GM21360 (cell line): ENCODE measurements at regions not wholly inside any gene's neighbourhood (a gene's known extent, or its start where the extent isn't known, plus 50 kb on each side); places are given as distances from the start of the nearest gene placed in this dataset.

Source experiments
- ATAC-seq: cut with Tn5 transposase; IDR thresholded peaks from one replicate; pipeline ENCODE4 v1.9.1; 2021; ENCODE audit warnings: mild to moderate bottlenecking, moderate library complexity; ENCODE audit not compliant: unreplicated experiment

DNA sequence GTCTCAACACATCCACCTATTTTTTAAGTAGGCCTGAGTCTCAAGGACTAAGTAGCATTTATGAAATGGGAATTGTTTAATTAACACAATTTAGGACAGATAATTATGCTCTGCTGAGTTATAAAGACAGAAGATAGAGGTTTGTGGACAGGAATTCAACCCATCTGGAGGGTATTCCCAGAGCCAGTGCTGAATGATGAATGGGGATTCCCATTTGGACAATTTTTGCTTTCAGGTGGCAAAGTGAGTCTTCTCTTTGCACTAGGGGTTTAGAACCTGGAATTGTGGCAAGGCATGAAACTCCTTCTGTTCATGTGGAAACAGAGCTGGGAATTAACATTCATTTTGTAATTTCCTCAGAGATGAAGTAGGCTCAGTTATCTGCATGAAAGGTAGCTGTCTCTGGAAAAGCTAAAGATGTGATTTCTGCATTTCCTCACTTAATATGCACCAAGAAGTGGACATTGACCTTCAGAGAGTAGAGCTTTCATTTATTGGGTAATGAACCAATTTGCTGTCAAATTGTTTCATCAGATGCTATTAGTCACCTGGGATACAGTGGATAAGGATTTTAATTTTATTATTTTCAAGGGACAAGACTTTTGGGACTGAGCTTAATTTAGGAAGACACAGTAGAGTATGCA lies 212.1 kb upstream of the NRXN1 start:
- no peak for ATAC-seq

DNA sequence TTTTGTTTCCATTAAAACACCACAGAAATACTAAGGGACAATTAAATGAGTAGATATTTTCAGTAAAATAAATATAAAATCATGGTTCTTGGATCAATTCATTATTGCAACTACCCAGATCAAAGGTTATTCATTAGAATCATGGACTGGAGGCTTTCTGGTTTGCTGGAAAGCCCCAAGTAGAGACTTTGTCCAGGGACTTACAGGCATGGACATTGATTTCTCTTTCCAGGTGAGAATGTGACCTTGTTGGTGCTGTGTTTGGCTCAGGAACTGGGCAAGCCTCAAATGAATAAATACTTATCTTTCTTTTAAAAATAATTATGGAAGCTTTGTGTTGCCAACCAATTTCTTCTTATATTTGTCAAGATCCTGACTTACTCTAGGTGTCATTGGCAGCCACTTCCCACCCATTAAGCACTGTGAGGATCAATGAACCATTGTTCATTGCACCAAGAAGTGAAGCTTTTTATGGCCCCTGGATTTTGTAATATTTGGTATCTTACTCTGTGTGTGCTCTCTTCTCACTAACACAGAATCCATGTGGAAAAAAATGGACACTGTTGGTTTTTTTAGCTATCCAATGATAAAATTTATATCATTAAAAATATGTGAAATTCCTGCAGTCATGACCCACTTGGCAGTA lies 205.8 kb upstream of the NRXN1 start:
- no peak for ATAC-seq

DNA sequence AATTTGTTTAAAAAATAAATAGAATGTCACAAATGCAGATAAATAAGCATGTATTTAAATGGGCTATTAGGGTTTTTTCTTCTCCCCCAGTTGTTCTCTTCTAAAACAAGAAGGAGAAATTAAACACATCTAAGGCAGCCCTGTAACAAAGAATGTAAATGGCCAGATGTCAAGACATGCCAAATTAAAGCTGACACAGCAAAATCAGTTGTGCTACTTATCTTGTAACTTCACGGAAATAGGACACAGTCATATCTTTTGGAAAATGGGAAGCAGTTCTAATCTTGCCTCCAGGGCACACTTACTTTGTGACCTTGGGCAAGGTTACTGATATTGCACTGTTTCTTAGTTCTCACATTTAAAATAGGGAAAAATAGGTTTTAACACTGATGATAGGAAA lies 200.1 kb upstream of the NRXN1 start:
- ATAC-seq, result no peak

DNA sequence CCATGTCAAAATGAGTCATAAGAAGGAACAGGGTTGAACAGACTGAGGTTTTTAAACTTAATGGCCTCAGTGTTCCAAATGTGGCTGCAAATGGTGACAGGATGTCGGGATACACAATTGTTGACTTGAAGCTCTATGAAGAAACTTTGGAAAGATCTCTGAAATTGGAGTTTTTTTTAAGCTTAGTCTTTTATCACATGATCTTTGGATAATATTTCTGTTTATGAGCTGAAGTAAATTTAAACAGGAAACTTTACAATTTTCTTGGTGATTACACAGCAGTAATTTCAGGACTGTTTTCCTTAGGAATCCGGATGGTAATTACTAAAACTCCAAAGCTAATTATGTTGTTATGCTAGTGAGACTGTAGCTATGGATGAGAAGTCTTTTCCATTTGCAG lies 199.1 kb upstream of the NRXN1 start:
- ATAC-seq, result no peak

DNA sequence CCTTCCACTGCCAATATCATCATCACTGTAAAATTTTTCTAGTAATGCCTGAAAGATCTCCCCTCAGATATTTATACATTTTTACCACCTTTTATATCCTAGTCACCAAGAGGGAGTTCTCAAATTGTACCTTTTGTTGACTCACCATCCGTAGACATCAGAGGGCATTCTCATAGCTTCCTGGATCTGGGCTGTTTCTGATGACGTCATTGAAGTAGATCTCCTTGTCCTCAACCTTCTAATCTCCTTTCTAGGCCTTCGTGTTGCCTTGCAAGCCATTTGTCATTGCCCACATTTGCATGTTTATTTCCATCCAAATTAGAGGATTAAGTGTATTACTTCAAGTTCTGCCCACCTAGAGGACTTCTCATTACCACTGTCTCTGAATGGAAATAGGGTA lies 193.4 kb upstream of the NRXN1 start:
- ATAC-seq, result no peak

DNA sequence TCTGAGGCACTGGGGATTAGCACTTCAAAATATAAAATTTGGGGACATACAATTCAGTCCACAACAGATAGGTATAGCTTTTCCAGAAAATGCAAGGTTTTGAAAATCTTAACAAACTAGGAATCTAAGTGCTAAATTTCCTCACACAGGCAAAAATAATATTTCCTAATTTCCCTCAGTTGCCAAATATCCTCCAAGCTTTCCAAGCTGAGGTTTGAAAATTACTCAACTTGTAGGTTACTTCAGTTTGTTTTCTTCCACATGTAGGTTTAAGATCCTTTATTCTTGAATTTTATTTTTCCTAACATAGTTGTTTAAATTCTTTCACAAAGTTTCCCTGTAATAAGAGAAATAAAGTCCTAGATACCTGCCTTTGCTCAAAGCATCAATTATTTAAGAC lies 192.9 kb upstream of the NRXN1 start:
- no peak for ATAC-seq

DNA sequence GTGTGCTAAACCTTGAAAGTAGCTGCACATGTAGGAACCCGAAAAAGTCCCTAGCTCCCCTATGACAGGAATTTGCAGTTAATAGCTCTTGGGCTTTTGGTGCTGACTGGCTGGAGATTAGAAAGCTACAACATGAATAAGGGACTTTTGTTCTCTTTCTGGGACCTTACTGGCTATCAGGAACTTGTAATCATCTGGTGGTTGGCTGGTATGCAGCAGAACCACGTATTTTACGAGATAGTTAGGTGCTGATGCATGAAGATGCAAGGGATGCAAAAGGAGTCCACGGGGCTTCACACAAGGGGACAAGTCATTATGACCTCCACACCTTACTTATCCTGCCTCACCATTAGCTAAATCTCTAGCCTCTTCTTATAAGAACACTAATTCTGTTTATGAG lies 190.2 kb upstream of the NRXN1 start:
- ATAC-seq, result no peak

DNA sequence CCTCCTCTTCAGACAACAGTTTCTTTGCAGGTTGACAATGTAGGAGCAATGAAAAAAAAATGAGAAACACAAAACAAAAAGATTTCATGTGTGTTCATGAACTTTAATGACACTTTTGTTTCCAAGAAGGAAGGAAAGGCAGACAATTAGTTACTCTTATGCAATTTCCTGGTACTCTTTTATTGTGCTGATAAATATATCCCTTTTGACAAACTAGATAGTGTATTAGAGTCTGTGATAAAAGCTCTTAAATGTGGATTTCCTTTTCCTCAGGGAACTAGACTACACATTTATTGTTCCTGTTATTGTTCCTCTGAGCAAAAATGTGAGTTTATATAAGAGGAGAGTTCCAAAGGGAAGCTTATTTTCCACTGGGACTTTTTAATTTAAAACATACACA lies 188.7 kb upstream of the NRXN1 start:
- ATAC-seq, result no peak

DNA sequence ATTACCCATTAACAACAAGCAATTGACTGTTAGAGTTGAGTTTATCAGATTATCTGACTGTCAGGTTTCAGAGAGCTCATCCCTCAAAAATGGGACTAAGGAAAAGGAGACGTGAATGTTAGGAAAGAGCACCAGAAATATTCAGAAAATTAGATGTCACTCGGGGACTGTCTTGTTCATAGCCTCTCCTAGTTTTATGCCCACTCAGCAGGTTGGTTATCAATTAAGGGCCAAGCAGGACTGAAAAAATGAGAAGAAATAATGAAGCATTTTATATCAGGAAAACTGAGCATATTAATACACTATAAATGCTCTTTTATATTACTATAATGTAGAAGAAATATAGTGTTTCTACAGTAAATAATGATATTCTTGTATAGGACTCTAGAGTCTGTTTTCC lies 188.1 kb upstream of the NRXN1 start:
- ATAC-seq, result no peak

DNA sequence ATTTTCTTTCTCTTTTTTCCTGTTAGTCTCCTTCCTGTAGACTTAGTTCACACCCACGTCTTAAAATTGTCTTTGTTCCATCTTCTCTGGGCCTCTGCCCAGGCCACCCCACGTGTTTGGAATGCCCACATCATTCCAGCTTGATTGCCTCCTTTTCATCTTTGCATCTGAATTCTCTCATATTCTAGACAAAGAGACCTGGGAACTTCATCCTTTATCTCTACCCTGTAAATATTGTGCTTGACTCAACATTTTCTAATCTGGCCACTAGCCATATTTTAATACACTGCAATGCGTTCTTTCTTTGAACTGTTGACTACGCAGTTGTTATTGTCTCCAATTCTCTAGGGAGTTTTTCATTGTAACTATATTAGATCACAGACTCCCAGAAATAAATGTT lies 187.5 kb upstream of the NRXN1 start:
- ATAC-seq, result no peak

DNA sequence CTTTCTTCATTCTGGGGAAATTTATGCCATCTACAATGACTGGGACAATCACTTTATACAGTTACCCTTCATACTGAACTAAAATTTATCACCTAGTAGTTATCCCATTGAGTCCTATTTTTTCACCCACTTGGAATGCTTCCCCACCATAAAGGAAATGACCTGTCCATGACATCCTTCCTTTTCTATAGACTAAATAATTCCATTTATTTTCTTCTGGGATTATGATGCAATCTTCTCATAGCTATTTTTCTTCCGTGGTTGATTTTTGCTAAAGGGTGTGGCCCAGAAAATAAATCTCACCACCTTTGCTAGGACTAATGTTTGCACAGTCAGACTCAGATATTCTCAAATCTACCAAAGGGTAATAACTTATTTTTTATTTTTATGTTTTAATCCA lies 186.1 kb upstream of the NRXN1 start:
- ATAC-seq, result no peak

DNA sequence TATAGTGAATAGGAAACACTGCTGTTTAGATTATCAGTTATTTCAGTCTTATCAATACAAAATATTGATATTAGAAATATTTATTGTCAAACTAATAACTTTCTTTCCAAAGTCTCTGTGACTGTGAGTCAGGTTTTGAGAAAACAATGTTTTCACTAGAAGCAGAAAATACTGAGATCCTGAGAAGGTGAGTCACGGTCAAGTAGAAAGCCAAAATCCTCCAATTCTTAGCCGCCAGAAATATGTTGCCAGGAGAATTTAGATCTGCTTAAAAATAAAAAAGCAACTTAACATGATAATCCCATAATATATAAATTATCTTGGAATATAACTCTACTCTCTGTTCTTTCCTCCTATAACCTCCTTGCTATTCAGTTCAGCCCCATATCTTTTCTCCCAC lies 181.9 kb upstream of the NRXN1 start:
- ATAC-seq, result no peak

DNA sequence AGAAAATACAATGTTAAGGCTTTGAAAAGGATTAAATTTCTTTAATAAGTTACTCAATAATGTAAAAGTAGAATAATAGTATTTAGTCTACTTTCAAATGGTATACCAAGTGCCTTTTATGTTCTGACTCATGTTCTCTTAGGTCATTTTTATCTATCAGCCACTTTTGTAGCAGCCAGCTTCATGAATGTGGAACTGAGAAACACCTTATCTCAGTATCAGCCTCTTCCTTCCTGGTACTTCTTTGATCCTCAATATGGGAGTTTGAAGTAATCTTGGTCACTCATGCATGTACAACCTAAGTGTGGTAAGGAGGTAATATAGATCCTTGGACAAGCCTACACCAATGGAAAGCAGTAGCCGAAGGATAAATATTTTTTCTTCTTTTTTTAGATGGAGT lies 180.4 kb upstream of the NRXN1 start:
- peak; percentile 70 for ATAC-seq

DNA sequence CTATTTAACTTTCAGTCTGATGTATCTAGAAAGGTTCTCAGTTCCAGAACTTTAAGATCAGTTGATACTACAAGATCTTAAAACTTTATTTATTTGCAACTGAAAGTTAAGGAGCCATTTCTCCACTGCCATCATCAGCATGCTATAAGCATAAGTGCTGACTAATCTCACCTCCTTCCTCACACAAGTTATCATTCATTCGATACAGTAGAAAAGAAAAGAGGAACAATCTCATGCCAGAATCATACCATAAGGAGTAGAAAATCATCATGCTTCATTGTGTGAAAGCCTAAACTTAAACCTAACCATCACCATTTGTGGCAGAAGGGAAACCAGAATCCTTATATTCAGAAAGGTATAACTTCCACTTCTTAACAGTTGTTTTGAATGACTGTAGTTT lies 176.6 kb upstream of the NRXN1 start:
- ATAC-seq, result no peak

DNA sequence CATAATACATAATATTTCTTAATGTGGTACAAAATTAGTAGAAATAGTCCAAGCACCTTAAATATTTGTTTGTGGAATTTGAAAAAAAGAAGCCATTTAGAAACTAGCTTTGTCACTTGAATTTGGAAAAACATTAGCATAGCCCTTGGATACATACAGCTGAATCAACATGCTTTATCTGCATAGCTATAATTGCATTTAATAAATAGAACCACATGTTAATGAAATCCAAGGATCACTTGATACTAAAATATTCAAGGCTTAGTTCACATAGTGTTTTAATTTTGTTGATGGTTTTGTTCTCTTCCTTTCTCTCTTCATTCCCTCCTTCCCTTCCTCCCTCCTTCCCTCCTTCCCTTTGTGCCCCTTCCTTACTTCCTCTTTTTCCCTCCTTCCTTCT lies 169.4 kb upstream of the NRXN1 start:
- no peak for ATAC-seq

DNA sequence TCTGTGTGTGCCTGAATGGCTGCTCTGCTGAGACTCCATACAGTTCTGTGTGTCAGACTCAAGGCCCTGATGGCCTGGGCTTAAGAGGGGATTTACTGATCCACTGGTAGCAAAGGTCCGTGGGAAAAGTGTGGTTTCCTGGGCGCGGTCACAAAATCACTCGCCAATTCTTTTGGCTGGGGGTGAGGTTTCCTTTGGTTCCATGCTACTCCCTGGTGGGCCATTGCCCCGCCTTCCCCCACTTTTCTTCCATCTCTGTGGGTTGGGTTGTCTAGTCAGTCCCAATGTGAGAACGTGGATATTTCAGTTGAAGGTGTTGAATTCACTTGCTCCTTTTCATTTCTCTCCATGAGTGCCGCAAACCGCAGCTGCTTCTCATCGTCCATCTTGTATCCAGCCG lies 162.7 kb upstream of the NRXN1 start:
- ATAC-seq, result no peak

DNA sequence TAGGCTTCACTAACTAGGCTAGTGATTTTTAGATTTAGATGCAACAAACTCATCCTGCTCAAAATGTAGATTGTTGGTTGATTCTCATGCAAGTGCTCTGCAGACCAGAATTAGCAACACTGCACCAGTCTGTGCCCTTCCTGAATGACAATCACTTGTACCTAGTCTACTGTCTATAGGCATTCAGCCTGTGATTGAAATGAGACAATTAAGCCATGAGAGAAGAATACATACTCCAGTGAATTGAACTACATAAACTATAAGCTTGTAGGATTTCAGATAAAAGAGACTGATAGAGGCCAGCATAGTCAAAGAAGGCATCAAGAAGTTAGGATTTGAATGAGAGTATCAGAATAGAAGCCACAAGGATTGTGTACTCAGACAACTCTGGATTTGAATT lies 138.3 kb upstream of the NRXN1 start:
- ATAC-seq, result no peak

DNA sequence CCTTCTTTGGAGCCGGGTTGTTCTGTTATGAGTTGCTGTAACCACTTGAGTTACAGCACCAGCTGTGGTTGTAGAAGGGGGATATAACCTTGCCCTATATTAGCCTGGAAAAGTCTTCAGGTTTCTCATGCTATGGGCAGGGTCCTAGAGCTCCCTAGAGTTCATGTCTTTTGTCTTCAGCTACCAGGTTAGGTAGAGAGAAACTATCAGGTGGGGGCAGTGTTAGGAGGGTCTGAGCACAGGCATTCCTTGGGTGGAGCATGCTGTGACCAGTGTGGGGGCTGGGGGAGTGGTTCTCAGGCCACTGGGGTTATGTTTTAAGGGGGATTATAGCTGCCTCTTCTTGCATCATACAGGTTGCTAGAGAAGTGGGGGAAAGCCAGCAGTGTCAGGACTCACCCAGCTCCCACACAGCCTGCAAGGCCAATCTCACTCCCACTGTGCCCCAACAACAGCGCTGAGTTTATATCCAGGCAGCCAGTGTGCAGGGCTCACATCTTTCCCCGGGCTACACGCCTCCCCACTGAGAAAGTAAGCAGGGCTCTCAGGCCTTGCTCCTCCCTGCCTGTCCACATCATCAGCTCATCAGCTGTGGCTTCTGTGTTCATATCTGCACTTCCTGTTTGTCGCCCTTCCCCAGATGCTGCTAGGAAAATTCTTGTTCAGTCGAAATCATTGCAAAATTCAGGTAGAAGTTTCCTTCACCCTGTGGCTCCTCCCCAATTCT lies 133.8 kb upstream of the NRXN1 start:
- no peak for ATAC-seq

DNA sequence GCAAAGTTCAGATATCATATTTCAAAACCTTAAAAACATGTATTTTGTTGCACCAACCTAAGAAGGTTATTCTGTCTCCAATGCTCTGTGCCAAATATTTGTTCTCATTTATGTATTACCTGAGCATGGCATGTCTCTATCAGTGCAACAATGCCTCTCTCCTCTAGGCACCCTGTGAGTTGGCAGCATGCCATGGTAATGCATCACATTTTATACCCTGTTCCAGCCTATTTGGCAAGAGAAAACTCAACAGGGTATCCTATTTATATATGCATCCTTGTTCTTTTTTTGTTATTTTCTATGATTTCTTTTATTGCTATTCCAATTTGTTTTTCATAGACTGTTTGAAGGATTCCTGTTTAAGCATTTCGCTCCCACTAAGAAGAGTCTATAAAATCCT lies 126.3 kb upstream of the NRXN1 start:
- ATAC-seq, result no peak

DNA sequence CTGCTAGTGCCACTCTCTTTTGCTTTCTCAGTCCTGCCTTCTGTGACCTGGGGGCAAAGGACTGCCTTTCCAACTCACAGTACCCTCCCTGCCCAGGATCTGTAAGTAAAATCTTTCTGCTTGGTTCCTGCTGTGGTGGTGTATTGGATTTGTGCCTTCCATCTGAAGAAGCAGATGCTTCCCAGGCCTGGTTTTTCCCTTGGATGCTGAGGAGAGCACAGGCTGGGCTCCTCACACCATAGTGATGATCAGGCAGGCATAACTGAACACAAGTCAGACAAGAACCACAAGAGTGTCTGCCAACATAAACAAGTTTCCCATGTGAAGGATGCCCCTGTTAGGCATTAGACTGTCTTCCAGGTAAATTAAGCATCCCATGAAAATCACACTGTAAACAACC lies 121.3 kb upstream of the NRXN1 start:
- no peak for ATAC-seq

DNA sequence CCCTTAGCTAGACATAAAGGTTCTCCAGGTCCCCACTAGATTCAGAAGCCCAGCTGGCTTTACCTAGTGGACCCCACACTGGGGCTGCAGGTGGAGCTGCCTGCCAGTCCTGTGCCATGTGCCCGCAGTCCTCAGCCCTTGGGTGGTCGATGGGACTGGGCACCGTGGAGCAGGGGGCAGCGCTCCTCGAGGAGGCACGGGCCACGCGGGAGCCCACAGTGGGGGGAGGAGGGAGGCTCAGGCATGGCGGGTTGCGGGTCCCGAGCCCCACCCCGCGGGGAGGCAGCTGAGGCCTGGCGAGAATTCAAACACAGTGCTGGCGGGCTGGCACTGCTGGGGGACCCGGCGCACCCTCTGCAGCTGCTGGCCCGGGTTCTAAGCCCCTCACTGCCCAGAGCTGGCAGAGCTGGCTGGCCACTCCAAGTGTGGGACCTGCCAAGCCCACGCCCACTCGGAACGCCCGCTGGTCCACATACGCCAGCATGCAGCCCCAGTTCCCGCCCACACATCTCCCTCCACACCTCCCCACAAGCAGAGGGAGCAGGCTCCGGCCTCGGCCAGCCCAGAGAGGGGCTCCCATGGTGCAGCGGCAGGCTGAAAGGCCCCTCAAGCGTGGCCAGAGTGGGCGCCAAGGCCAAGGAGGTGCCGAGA lies 119.7 kb upstream of the NRXN1 start:
- no peak for ATAC-seq

DNA sequence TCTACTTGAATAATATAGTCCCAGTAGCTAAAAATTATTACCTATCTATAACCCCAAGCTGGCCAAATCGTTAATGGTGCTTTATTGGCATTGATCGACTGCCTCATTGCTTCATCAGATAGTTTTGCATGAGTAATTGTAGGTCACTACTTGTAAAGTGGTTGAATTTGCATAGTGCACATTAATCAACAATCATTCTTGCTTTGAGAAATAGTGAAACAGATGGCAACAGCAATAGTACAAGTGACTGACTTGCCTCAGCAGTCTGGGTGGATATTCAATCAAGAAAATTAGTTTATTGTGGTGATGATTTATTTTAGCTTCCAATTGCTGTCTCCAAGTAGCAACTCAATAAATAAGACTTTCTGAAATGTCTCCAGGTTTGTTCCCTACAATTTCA lies 117.8 kb upstream of the NRXN1 start:
- ATAC-seq, result no peak
